ENCODE measurements at regions not wholly inside any gene's neighbourhood (a gene's known extent, or its start where the extent isn't known, plus 50 kb on each side); places are given as distances from the start of the nearest gene placed in this dataset.

- no peak for TF ChIP-seq CTCF (IDR thresholded peaks at IDR 0.05; ENCODE audit: low read depth, low read length)
- H3K4me3 ChIP-seq (ENCODE audit: low read depth, low read length) = no peak overlapping the region
These were observed 233.6 kb upstream of the E2F7 start for GRCh38 chr12:77299001-77299400.

GRCh38 chr12:77294016-77294415 lies 228.6 kb upstream of the E2F7 start:
- no peak overlapping the region for H3K4me3 ChIP-seq (ENCODE audit: low read depth, low read length)
- no peak for TF ChIP-seq CTCF (IDR thresholded peaks at IDR 0.05; ENCODE audit: low read depth, low read length)

- TF ChIP-seq CTCF (IDR thresholded peaks at IDR 0.05; ENCODE audit: low read depth, low read length) = no peak
These were observed 209.6 kb upstream of the E2F7 start for GRCh38 chr12:77274926-77275325.

GRCh38 chr12:77273898-77274297 lies 208.5 kb upstream of the E2F7 start:
- no peak overlapping the region for H3K4me3 ChIP-seq (ENCODE audit: low read depth, low read length)
- no peak for TF ChIP-seq CTCF (IDR thresholded peaks at IDR 0.05; ENCODE audit: low read depth, low read length)

More at GRCh38 chr12:77274926-77275325, 209.6 kb upstream of the E2F7 start:
- no peak overlapping the region for H3K4me3 ChIP-seq (ENCODE audit: low read depth, low read length)

GRCh38 chr12:77256956-77257355 lies 191.6 kb upstream of the E2F7 start:
- no peak for TF ChIP-seq CTCF (IDR thresholded peaks at IDR 0.05; ENCODE audit: low read depth, low read length)
- H3K4me3 ChIP-seq (ENCODE audit: low read depth, low read length) = no peak overlapping the region

- H3K4me3 ChIP-seq (ENCODE audit: low read depth, low read length) = no peak overlapping the region
- no peak for TF ChIP-seq CTCF (IDR thresholded peaks at IDR 0.05; ENCODE audit: low read depth, low read length)
These were observed 188.0 kb upstream of the E2F7 start for GRCh38 chr12:77253321-77253720.

GRCh38 chr12:77251799-77252198 lies 186.4 kb upstream of the E2F7 start:
- no peak overlapping the region for H3K4me3 ChIP-seq (ENCODE audit: low read depth, low read length)
- no peak for TF ChIP-seq CTCF (IDR thresholded peaks at IDR 0.05; ENCODE audit: low read depth, low read length)
